ENCODE measurements at regions not wholly inside any gene's neighbourhood (a gene's known extent, or its start where the extent isn't known, plus 50 kb on each side); places are given as distances from the start of the nearest gene placed in this dataset.
A peak's percentile ranks its signal among the peaks of the same experiment; 100 is the strongest.

- H3K4me3 ChIP-seq, result no peak overlapping the region
- no peak overlapping the region for H3K27ac ChIP-seq
- no peak overlapping the region for H3K27ac Mint-ChIP-seq
- H3K9ac ChIP-seq, result no peak overlapping the region
- H3K9me3 Mint-ChIP-seq, result peaks cover 9% of the 10 kb centered on the region
- TF ChIP-seq EZH2 (IDR thresholded peaks at IDR 0.05), result no peak
- TF ChIP-seq EZH2phosphoT487 (IDR thresholded peaks at IDR 0.05), result no peak
- TF ChIP-seq CTCF (IDR thresholded peaks at IDR 0.05), result no peak
- H3K4me2 ChIP-seq, result no peak overlapping the region
- H3K4me3 Mint-ChIP-seq, result no peak overlapping the region
- H3K79me2 ChIP-seq (ENCODE audit: low read depth), result no peaks in the 10 kb centered on the region
- no peaks in the 10 kb centered on the region for H3K36me3 Mint-ChIP-seq
- no peaks in the 10 kb centered on the region for H3K27me3 ChIP-seq
- H2AFZ ChIP-seq (replicated peaks), result no peak overlapping the region
- DNase-seq (ENCODE audit: low spot score), result no peak
- H3F3A ChIP-seq (ENCODE audit: low read depth), result no peaks in the 10 kb centered on the region
- no peaks in the 10 kb centered on the region for H3K4me1 Mint-ChIP-seq
- no peaks in the 10 kb centered on the region for H3K36me3 ChIP-seq
- H3K27me3 Mint-ChIP-seq (ENCODE audit: insufficient read depth, low read depth), result peaks cover 4% of the 10 kb centered on the region
- H3K9me3 ChIP-seq (ENCODE audit: low read depth), result no peaks in the 10 kb centered on the region
- H3K4me1 ChIP-seq, result no peaks in the 10 kb centered on the region
- H4K20me1 ChIP-seq (ENCODE audit: low read depth), result no peaks in the 10 kb centered on the region
Measured at GRCh38 chr4:135770505-135770904, 1568.9 kb upstream of the PABPC4L start.

GRCh38 chr4:135744928-135745327, 1543.3 kb upstream of the PABPC4L start:
- no peaks in the 10 kb centered on the region for H3K27me3 ChIP-seq
- H3K4me1 Mint-ChIP-seq, result peaks cover 20% of the 10 kb centered on the region
- no peaks in the 10 kb centered on the region for H3F3A ChIP-seq (ENCODE audit: low read depth)
- no peak overlapping the region for H3K4me2 ChIP-seq
- H3K9ac ChIP-seq, result no peak overlapping the region
- no peaks in the 10 kb centered on the region for H3K9me3 ChIP-seq (ENCODE audit: low read depth)
- no peak overlapping the region for H3K27ac Mint-ChIP-seq
- H3K27me3 Mint-ChIP-seq (ENCODE audit: insufficient read depth, low read depth), result no peaks in the 10 kb centered on the region
- peaks cover 15% of the 10 kb centered on the region for H3K4me1 ChIP-seq
- H3K36me3 ChIP-seq, result no peaks in the 10 kb centered on the region
- TF ChIP-seq CTCF (IDR thresholded peaks at IDR 0.05) (no peak), EZH2phosphoT487 (IDR thresholded peaks at IDR 0.05) (no peak), EZH2 (IDR thresholded peaks at IDR 0.05) (no peak)
- H3K79me2 ChIP-seq (ENCODE audit: low read depth), result no peaks in the 10 kb centered on the region
- no peak for DNase-seq (ENCODE audit: low spot score)
- no peak overlapping the region for H3K4me3 Mint-ChIP-seq
- no peak overlapping the region for H3K4me3 ChIP-seq
- H3K27ac ChIP-seq, result no peak overlapping the region
- H2AFZ ChIP-seq (replicated peaks), result no peak overlapping the region
- H3K36me3 Mint-ChIP-seq, result no peaks in the 10 kb centered on the region
- no peaks in the 10 kb centered on the region for H4K20me1 ChIP-seq (ENCODE audit: low read depth)
- peaks cover 11% of the 10 kb centered on the region for H3K9me3 Mint-ChIP-seq

GRCh38 chr4:135741583-135741982, 1540.0 kb upstream of the PABPC4L start:
- H3K4me2 ChIP-seq, result peak overlapping the region; percentile 32
- no peaks in the 10 kb centered on the region for H4K20me1 ChIP-seq (ENCODE audit: low read depth)
- no peak overlapping the region for H3K27ac ChIP-seq
- H3K4me3 ChIP-seq, result no peak overlapping the region
- H3K9ac ChIP-seq, result no peak overlapping the region
- no peaks in the 10 kb centered on the region for H3K36me3 Mint-ChIP-seq
- no peaks in the 10 kb centered on the region for H3K27me3 ChIP-seq
- H3K27ac Mint-ChIP-seq, result peak overlapping the region; percentile 38
- peak; percentile 4 for DNase-seq (ENCODE audit: low spot score)
- H3K4me1 ChIP-seq, result peaks cover 15% of the 10 kb centered on the region
- H3K4me3 Mint-ChIP-seq, result peak overlapping the region; percentile 12
- TF ChIP-seq EZH2 (IDR thresholded peaks at IDR 0.05) (no peak), EZH2phosphoT487 (IDR thresholded peaks at IDR 0.05) (no peak), CTCF (IDR thresholded peaks at IDR 0.05) (no peak)
- H3K27me3 Mint-ChIP-seq (ENCODE audit: insufficient read depth, low read depth), result no peaks in the 10 kb centered on the region
- H3K36me3 ChIP-seq, result no peaks in the 10 kb centered on the region
- H3K9me3 Mint-ChIP-seq, result no peaks in the 10 kb centered on the region
- H3K4me1 Mint-ChIP-seq, result peaks cover 20% of the 10 kb centered on the region
- H3K79me2 ChIP-seq (ENCODE audit: low read depth), result no peaks in the 10 kb centered on the region
- H2AFZ ChIP-seq (replicated peaks), result peak overlapping the region; percentile 89
- no peaks in the 10 kb centered on the region for H3F3A ChIP-seq (ENCODE audit: low read depth)
- no peaks in the 10 kb centered on the region for H3K9me3 ChIP-seq (ENCODE audit: low read depth)
